ENCODE measurements at regions not wholly inside any gene's neighbourhood (a gene's known extent, or its start where the extent isn't known, plus 50 kb on each side); places are given as distances from the start of the nearest gene placed in this dataset.
"Not testable (repeated sequence)": the region's sequence is repeated elsewhere in the genome, so short reads cannot be mapped to it uniquely, and the experiment has no call there.

DNA sequence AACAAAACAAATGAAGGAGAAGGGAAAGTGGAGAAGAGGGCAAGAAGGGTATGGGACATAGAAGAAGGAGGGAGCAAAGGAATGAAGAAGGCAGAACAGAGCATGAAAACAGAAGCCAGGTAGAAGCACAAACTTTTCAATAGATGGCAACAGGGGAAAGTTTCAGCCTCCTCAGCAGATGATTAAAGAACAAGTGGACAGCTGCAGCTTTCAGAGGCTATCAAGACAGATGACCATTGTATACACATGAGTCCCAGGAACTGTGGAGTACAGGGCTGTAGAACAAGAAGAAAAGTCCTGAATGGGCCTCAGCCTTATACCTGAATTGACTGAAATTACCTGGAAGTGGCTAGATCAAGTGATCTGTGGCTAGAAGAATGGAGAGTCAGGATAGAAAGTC lies 62.0 kb upstream of the FIBIN start:
- H3K4me1 ChIP-seq: no peaks in the 10 kb centered on the region
- H4K20me1 ChIP-seq: no peaks in the 10 kb centered on the region
- H3K9ac ChIP-seq: no peak overlapping the region
- no peaks in the 10 kb centered on the region for H3K27me3 ChIP-seq
- H3K36me3 ChIP-seq: no peaks in the 10 kb centered on the region
- no peak overlapping the region for H3K4me2 ChIP-seq
- H3K4me3 ChIP-seq: no peak overlapping the region
- TF ChIP-seq Cebpa-rat (IDR thresholded peaks at IDR 0.05): no peak
- H3K9me3 ChIP-seq (replicated peaks in 1 of 11): peaks cover 0 to 18% (median 4%) of the 10 kb centered on the region in 11 experiments; a peak in 9 of 22 replicates
- no peak overlapping the region for H3K27ac ChIP-seq

DNA sequence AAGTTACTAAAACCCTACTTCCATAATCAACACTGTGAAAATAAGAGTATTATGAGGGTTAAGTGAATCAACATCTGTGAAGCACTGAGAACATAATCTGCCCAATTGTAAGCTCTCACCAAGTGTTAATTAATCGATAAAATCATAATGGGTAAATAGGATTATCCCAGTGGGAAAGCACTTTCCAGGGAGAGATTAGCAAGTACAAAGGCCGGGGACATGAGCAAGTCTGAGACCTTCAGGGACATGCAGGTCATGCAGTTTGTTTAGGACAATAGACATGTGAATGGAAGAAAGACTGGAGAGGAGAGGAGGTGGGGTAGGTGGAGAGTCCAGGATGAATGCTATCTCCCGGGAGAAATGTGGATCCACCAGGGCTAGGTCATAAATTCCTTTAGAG lies 57.8 kb upstream of the FIBIN start:
- Histone ChIP-seq H3K4me1 (no peaks in the 10 kb centered on the region), H3K27ac (no peak overlapping the region), H3K4me3 (no peak overlapping the region), H3K9ac (no peak overlapping the region), H4K20me1 (no peaks in the 10 kb centered on the region), H3K27me3 (no peaks in the 10 kb centered on the region), H3K9me3 (replicated peaks in 1 of 11) (peaks cover 0 to 12% (median 0%) of the 10 kb centered on the region in 11 experiments; a peak in 9 of 22 replicates), H3K4me2 (no peak overlapping the region), H3K36me3 (no peaks in the 10 kb centered on the region)
- TF ChIP-seq Cebpa-rat (IDR thresholded peaks at IDR 0.05): no peak

DNA sequence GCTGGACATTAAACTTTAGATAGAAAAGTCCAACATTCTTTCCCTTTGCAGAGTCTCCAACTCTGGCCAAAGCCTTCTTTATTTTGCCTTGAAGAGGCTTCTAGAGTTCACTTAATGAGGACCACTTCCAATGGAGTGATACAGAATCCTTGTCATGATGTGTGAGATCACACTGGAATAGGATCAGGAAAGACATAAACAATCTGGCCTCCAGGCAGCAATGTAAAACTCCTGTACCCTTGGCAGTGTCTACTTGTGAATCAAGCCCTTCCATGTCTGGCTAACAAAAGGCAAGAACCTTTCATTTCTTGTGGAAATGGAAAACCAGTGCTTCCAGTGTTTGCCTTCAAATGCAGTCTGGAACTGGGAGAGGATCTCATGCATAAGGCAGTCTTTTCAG lies 56.5 kb upstream of the FIBIN start:
- H3K4me2 ChIP-seq: no peak overlapping the region
- H3K36me3 ChIP-seq: no peaks in the 10 kb centered on the region
- no peaks in the 10 kb centered on the region for H3K4me1 ChIP-seq
- no peak overlapping the region for H3K27ac ChIP-seq
- H3K4me3 ChIP-seq: no peak overlapping the region
- TF ChIP-seq Cebpa-rat (IDR thresholded peaks at IDR 0.05): no peak
- peaks cover 0 to 12% (median 0%) of the 10 kb centered on the region in 11 experiments; a peak in 9 of 22 replicates for H3K9me3 ChIP-seq (replicated peaks in 1 of 11)
- no peaks in the 10 kb centered on the region for H4K20me1 ChIP-seq
- H3K27me3 ChIP-seq: no peaks in the 10 kb centered on the region
- no peak overlapping the region for H3K9ac ChIP-seq

DNA sequence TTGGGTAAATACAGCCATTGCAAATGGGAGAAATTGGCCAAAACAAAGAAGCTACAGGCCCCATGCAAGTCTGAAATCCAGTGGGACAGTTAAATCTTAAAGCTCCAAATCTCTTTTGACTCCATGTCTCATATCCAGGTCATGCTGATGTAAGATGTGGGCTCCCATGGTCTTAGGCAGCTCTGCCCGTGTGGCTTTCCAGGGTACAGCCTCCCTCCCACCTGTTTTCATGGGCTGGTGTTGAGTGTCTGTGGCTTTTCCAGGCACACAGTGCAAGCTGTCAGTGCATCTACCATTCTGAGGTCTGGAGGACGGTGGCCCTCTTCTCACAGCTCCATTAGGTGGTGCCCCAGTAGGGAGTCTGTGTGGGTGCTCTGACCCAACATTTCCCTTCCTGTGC lies 53.4 kb upstream of the FIBIN start:
- not testable (repeated sequence) for H3K36me3 ChIP-seq; H3K27me3 ChIP-seq; H4K20me1 ChIP-seq; H3K9ac ChIP-seq; H3K4me3 ChIP-seq; H3K27ac ChIP-seq; H3K4me1 ChIP-seq; H3K9me3 ChIP-seq (replicated peaks in 1 of 11); H3K4me2 ChIP-seq

DNA sequence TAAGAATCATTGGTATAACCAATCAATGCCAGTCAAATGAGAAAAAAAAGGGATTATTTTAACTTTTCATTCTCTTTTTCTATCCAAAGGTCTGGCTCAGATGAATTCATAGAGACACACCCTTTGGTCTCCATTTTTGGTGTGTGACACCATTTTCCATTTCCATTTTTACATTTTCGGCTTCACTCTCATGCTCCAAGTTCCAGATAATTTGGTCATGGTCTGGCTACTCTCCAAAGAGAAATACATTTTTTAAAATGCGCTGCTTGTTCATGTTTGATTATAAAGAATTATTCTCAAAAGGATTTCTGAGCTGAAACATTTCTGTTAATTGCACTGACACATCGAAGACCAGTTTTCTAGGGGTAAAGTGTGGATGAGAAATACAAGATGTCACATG lies 51.6 kb upstream of the FIBIN start:
- Histone ChIP-seq H3K27me3 (no peaks in the 10 kb centered on the region), H3K27ac (no peak overlapping the region), H4K20me1 (no peaks in the 10 kb centered on the region), H3K4me2 (no peak overlapping the region), H3K4me3 (no peak overlapping the region), H3K9me3 (replicated peaks in 1 of 11) (no peaks in the 10 kb centered on the region), H3K9ac (no peak overlapping the region), H3K36me3 (no peaks in the 10 kb centered on the region), H3K4me1 (no peaks in the 10 kb centered on the region)
- no peak for TF ChIP-seq Cebpa-rat (IDR thresholded peaks at IDR 0.05)

DNA sequence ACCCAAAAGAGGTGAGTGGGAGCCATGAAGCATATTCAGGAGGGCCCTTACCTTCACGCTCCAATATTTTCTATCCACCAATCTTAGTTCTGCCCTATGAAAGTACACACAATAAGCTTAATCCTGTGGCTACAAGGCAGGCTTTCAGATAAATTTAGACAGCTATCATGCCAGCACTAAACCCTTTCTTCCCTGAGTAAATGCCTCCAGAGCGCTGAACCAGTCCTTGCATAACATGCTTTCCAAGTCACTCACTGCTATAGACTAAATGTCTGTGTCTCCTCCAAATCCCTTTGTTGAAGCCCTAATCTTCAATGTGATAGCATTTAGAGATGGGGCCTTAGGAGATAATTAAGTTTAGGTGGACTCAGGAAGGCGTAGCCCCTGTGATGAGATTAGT lies 50.3 kb upstream of the FIBIN start:
- Histone ChIP-seq H3K27me3 (no peaks in the 10 kb centered on the region), H4K20me1 (no peaks in the 10 kb centered on the region), H3K4me2 (no peak overlapping the region), H3K36me3 (no peaks in the 10 kb centered on the region), H3K9ac (no peak overlapping the region), H3K4me3 (no peak overlapping the region), H3K27ac (no peak overlapping the region), H3K4me1 (no peaks in the 10 kb centered on the region; a peak in 1 of 20 replicates), H3K9me3 (replicated peaks in 1 of 11) (no peaks in the 10 kb centered on the region)
- TF ChIP-seq Cebpa-rat (IDR thresholded peaks at IDR 0.05): no peak

All from BLaER1 treated with 17β-estradiol and CSF1 and Interleukin-3, amounts not matched to agents 10 nM and 100 nM (cell line).